ENCODE measurements at regions not wholly inside any gene's neighbourhood (a gene's known extent, or its start where the extent isn't known, plus 50 kb on each side); places are given as distances from the start of the nearest gene placed in this dataset.

GRCh38 chr16:17759451-17760390 lies 289.0 kb upstream of the XYLT1 start:
- TF ChIP-seq CTCF (IDR thresholded peaks at IDR 0.05) (no peak), POLR2AphosphoS5 (IDR thresholded peaks at IDR 0.05) (no peak)

Measured in gastroesophageal sphincter (tissue), 3 donors.